B cell (primary cell): ENCODE measurements at regions not wholly inside any gene's neighbourhood (a gene's known extent, or its start where the extent isn't known, plus 50 kb on each side); places are given as distances from the start of the nearest gene placed in this dataset.

ENCODE experiments used
- ATAC-seq: fragments of 200-7000 bp; cut with Tn5 transposase; one replicate; pipeline ENCODE4 v1.10.0; 2021; ENCODE audit warnings: low read depth, mild to moderate bottlenecking, moderate number of reproducible peaks, moderate library complexity
- CTCF ChIA-PET: fragments of 350-600 bp; sonication (Branson Sonifier 250); formaldehyde crosslinking; loops from one replicate; lab custom pipeline; 2021; ENCODE audit warnings: antibody characterized with exemption, inconsistent platforms; lab: Charles Lee
- POLR2A ChIA-PET: fragments of 350-600 bp; sonication (Branson Sonifier 250); formaldehyde crosslinking; loops from one replicate; lab custom pipeline; 2021; ENCODE audit warnings: antibody characterized with exemption; lab: Charles Lee
- DNase-seq: peaks from one replicate; pipeline ENCODE4 v3.0.0; 2013
- H2AFZ ChIP-seq: 2 replicates; pipeline ENCODE4 v1.6.1; 2012; ENCODE audit warnings: mild to moderate bottlenecking, low read depth, low read length; ENCODE audit not compliant: insufficient read depth, poor library complexity, severe bottlenecking
- H3K27ac ChIP-seq, 2 donors: 1 replicate in 1 of 2; 2 replicates in 1 of 2; pipeline ENCODE4 v1.5.1; 2012 to 2013; ENCODE audit warnings: low read length in 2 of 2, mild to moderate bottlenecking in 2 of 2, moderate library complexity in 1 of 2
- H3K27me3 ChIP-seq, 4 experiments: fragments of 200-600 bp in 1 of 4; sonication (generic) in 1 of 4; replicated peaks in 1 of 4; 1 replicate in 2 of 4; 2 replicates in 2 of 4; pipeline versions ENCODE4 v1.6.1 to v1.7.0; 2013 to 2016; ENCODE audit warnings: low read length in 3 of 4, mild to moderate bottlenecking in 2 of 4, mixed read lengths in 1 of 4, moderate library complexity in 1 of 4; ENCODE audit not compliant: insufficient read depth in 4 of 4, control insufficient read depth in 3 of 4; ENCODE audit errors: control extremely low read depth in 1 of 4
- H3K36me3 ChIP-seq, 2 experiments: replicated peaks in 1 of 2; 1 replicate in 1 of 2; 2 replicates in 1 of 2; pipeline versions ENCODE4 v1.6.1 to v1.7.1; 2013; ENCODE audit warnings: low read length in 1 of 2; ENCODE audit not compliant: insufficient read depth in 2 of 2, control insufficient read depth in 1 of 2; ENCODE audit errors: control extremely low read depth in 1 of 2, extremely low read depth in 1 of 2
- H3K4me1 ChIP-seq, 2 donors: fragments of 200-600 bp in 1 of 2; sonication (generic) in 1 of 2; 1 replicate in 1 of 2; 2 replicates in 1 of 2; pipeline versions ENCODE4 v1.5.1 to v1.6.1; 2013 to 2017; ENCODE audit warnings: low read length in 2 of 2; ENCODE audit not compliant: control insufficient read depth in 2 of 2, insufficient read depth in 2 of 2
- H3K4me2 ChIP-seq: replicated peaks from 2 replicates; pipeline ENCODE3; 2012; ENCODE audit warnings: mild to moderate bottlenecking, low read depth, low read length; ENCODE audit not compliant: poor library complexity, severe bottlenecking
- H3K4me3 ChIP-seq, 5 experiments: fragments of 200-600 bp in 1 of 5; sonication (generic) in 1 of 5; 1 replicate in 3 of 5; 2 replicates in 2 of 5; pipeline versions ENCODE4 v1.5.1 to v1.7.0; 2011 to 2016; ENCODE audit warnings: low read length in 4 of 5, mild to moderate bottlenecking in 4 of 5, low read depth in 2 of 5, control low read depth in 1 of 5, moderate library complexity in 1 of 5; ENCODE audit not compliant: insufficient read depth in 1 of 5; ENCODE audit errors: control extremely low read depth in 1 of 5, extremely low read depth in 1 of 5
- H3K79me2 ChIP-seq: fragments of 200-600 bp; sonication (generic); one replicate; pipeline ENCODE4 v1.6.0; 2016; ENCODE audit warnings: low read length; ENCODE audit not compliant: control insufficient read depth, insufficient read depth
- H3K9ac ChIP-seq: fragments of 200-600 bp; sonication (generic); 2 replicates; pipeline ENCODE4 v1.6.1; 2017; ENCODE audit warnings: mild to moderate bottlenecking, low read length, moderate library complexity
- H3K9me3 ChIP-seq, 3 donors: one replicate each; pipeline versions ENCODE4 v1.6.1 to v1.7.1; 2013; ENCODE audit warnings: low read length in 2 of 3; ENCODE audit not compliant: control insufficient read depth in 2 of 3, insufficient read depth in 1 of 3; ENCODE audit errors: control extremely low read depth in 1 of 3
- H4K20me1 ChIP-seq: 2 replicates; pipeline ENCODE4 v1.6.0; 2012; ENCODE audit warnings: mild to moderate bottlenecking, low read length; ENCODE audit not compliant: insufficient read depth, control insufficient read depth, poor library complexity, severe bottlenecking
- H3K27ac Mint-ChIP-seq: one replicate; pipeline ENCODE4 v1.8.0; 2021; ENCODE audit warnings: mixed read lengths
- H3K27me3 Mint-ChIP-seq: one replicate; pipeline ENCODE4 v1.8.0; 2021; ENCODE audit warnings: mixed read lengths
- H3K4me1 Mint-ChIP-seq: one replicate; pipeline ENCODE4 v1.8.0; 2021; ENCODE audit warnings: mixed read lengths
- H3K4me3 Mint-ChIP-seq: one replicate; pipeline ENCODE4 v1.8.0; 2021; ENCODE audit warnings: mixed read lengths
- H3K9me3 Mint-ChIP-seq: one replicate; pipeline ENCODE4 v1.8.0; 2022; ENCODE audit warnings: mixed read lengths; ENCODE audit not compliant: insufficient read depth
- EZH2 ChIP-seq: IDR thresholded peaks from 2 replicates; pipeline ENCODE4 v1.6.1; 2012; ENCODE audit warnings: borderline replicate concordance, low read depth, mild to moderate bottlenecking, moderate library complexity, low read length; ENCODE audit not compliant: insufficient read depth, poor library complexity, severe bottlenecking
- WGBS: methylation state at CpG from one replicate; pipeline ENCODE4 v1.1.5; 2013; ENCODE audit warnings: missing lambda C conversion rate; ENCODE audit not compliant: insufficient coverage; 5-methylcytosine and 5-hydroxymethylcytosine counted together
- intact Hi-C: fragments of 100-400 bp; cut with micrococcal nuclease; formaldehyde crosslinking; loops from one replicate; pipeline ENCODE4 v1.10.0; 2022
- TF ChIP-seq, protein P1 (sequence below): fragments of 200-600 bp; IDR thresholded peaks from one replicate; pipeline ENCODE4 v1.8.0; 2022; ENCODE audit warnings: antibody characterized with exemption, mild to moderate bottlenecking

- Histone ChIP-seq H3K9me3 (peaks cover 0 to 3% (median 0%) of the 10 kb centered on the region in 3 donors), H3K27me3 (no peaks in the 10 kb centered on the region), H3K4me3 (no peak overlapping the region), H2AFZ (no peak overlapping the region), H3K36me3 (no peaks in the 10 kb centered on the region), H4K20me1 (no peaks in the 10 kb centered on the region), H3K79me2 (no peaks in the 10 kb centered on the region), H3K9ac (no peak overlapping the region), H3K4me1 (no peaks in the 10 kb centered on the region), H3K27ac (no peak overlapping the region), H3K4me2 (no peak overlapping the region)
- intact Hi-C loops = no loop called here
- Mint-ChIP-seq H3K9me3 (no peaks in the 10 kb centered on the region), H3K4me1 (no peaks in the 10 kb centered on the region), H3K4me3 (no peak overlapping the region), H3K27me3 (peaks cover 13% of the 10 kb centered on the region), H3K27ac (no peak overlapping the region)
- ATAC-seq (no peak), DNase-seq (no peak)
- CTCF ChIA-PET = no interaction called here
- TF ChIP-seq EZH2 = no peak
- TF ChIP-seq, protein P1, sequence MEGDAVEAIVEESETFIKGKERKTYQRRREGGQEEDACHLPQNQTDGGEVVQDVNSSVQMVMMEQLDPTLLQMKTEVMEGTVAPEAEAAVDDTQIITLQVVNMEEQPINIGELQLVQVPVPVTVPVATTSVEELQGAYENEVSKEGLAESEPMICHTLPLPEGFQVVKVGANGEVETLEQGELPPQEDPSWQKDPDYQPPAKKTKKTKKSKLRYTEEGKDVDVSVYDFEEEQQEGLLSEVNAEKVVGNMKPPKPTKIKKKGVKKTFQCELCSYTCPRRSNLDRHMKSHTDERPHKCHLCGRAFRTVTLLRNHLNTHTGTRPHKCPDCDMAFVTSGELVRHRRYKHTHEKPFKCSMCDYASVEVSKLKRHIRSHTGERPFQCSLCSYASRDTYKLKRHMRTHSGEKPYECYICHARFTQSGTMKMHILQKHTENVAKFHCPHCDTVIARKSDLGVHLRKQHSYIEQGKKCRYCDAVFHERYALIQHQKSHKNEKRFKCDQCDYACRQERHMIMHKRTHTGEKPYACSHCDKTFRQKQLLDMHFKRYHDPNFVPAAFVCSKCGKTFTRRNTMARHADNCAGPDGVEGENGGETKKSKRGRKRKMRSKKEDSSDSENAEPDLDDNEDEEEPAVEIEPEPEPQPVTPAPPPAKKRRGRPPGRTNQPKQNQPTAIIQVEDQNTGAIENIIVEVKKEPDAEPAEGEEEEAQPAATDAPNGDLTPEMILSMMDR = no peak
- POLR2A ChIA-PET = no interaction called here
- WGBS = 89% methylated on average over 5 of the region's 11 CpGs
Measured at GRCh38 chr11:70710192-70710591, 311.9 kb downstream of the CTTN start.

DNA sequence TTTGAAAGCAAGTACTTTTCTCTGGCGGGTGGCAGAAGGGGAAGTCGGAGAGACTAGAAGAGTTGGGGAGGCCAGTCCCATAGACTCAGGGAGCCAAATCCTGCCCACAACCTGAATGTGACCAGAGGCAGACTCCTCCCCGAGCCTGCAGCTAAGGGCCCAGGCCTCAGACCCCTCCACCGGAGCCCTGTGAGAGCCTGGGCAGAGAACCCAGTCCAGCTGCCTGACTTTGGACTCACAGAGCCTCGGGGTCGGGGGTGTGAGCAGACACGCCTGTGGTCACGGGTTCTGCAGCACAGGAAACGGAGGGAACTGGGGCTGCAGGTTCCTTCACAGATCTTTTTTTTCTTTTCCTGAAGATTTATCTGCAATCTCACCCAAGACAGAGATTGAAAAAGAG is 312.3 kb downstream of the CTTN start:
- ATAC-seq (no peak), DNase-seq (no peak)
- no peaks in the 10 kb centered on the region for H3K4me1 Mint-ChIP-seq
- H3K9ac ChIP-seq = no peak overlapping the region
- no peaks in the 10 kb centered on the region for H3K79me2 ChIP-seq
- H3K27ac Mint-ChIP-seq = no peak overlapping the region
- H3K9me3 ChIP-seq = peaks cover 0 to 3% (median 0%) of the 10 kb centered on the region in 3 donors
- H3K4me1 ChIP-seq = no peaks in the 10 kb centered on the region
- TF ChIP-seq, protein P1 = no peak
- TF ChIP-seq EZH2 = no peak
- intact Hi-C loops = no loop called here
- H3K4me2 ChIP-seq = no peak overlapping the region
- 12% methylated on average over 6 of the region's 9 CpGs for WGBS
- no peaks in the 10 kb centered on the region for H3K27me3 ChIP-seq
- no peak overlapping the region for H3K27ac ChIP-seq
- no peaks in the 10 kb centered on the region for H3K9me3 Mint-ChIP-seq
- H2AFZ ChIP-seq = no peak overlapping the region
- CTCF ChIA-PET = no interaction called here
- POLR2A ChIA-PET = no interaction called here
- no peak overlapping the region for H3K4me3 ChIP-seq
- H4K20me1 ChIP-seq = no peaks in the 10 kb centered on the region
- no peaks in the 10 kb centered on the region for H3K36me3 ChIP-seq
- no peak overlapping the region for H3K4me3 Mint-ChIP-seq
- peaks cover 13% of the 10 kb centered on the region for H3K27me3 Mint-ChIP-seq
